ENCODE measurements at regions not wholly inside any gene's neighbourhood (a gene's known extent, or its start where the extent isn't known, plus 50 kb on each side); places are given as distances from the start of the nearest gene placed in this dataset.
"Not testable (repeated sequence)": the region's sequence is repeated elsewhere in the genome, so short reads cannot be mapped to it uniquely, and the experiment has no call there.

GRCh38 chr13:50267917-50268316 lies 252.7 kb downstream of the KCNRG start:
- DNase-seq = no peak

DNA sequence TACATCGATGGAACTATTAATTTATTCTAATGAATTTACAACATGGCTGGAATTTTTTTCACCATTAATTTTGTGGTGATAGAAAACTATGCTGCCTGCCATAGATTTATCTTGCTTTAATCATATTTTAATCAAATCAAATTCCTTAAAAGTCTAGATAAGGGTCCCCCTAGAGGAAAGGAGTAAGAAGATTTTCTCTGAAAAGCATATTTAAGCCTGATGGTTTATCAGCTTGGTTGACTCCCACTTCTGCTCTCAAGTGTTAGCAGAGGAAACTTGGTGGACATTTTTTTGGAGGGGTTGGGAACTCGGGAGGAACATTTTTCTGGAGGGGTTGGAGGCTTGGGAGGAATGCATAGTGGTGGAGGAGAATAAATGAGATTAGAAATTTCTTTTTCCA lies 253.3 kb downstream of the KCNRG start:
- DNase-seq = no peak

GRCh38 chr13:50274181-50274580 lies 258.9 kb downstream of the KCNRG start:
- DNase-seq = no peak

DNA sequence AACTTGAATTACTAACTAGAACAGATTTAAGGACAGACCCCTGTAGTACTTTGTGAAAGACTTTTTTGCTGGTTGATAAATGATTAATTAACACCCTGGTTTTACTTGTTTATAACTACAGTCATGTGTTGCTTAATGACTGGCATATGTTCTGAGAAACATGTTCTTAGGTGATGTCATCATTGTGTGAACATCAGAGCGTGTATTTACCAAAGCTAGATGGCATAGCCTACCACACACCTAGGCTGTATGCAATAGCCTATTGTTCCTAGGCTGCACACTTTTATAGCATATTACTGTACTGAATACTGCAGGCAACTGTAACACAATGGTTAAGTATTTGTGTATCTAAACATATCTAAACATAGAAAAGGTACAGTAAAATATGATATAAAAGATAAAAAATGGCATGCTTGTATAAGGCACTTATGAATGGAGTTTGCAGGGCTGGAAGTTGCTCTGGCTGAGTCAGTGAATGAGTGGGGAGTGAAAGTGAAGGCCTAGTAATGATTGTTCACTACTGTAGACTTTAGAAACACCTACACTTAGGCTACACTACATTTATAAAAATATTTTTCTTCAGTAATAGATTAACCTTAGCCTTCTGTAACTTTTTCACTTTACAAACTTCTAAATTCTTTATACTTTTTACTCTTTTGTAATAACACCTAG lies 260.3 kb downstream of the KCNRG start:
- no peak for DNase-seq

GRCh38 chr13:50276550-50276949 lies 261.3 kb downstream of the KCNRG start:
- DNase-seq = no peak

- no peak for DNase-seq
Measured at GRCh38 chr13:50277127-50277526, 261.9 kb downstream of the KCNRG start.

GRCh38 chr13:50277906-50278305 lies 262.7 kb downstream of the KCNRG start:
- DNase-seq = no peak

GRCh38 chr13:50280441-50280937 lies 265.2 kb downstream of the KCNRG start:
- DNase-seq = no peak

DNA sequence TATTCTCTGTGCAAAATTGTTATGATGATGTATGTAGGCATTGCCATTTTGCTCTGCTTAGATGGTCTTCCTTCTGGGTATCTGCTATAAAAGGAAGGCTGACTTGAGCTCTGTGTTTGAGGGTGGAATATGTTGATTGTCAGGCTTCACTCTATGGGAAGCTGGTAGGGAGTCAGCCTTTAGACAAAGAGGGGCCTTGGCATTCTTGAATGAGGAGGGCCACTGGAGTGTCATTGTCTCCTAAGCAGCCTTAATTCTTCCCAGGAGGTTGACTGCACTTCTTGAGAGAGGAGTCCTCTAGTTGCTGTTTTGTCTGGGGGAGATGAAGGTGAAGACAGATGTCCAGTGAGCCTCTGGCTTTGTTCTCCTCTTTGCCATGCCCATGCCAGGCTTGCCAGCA lies 266.8 kb downstream of the KCNRG start:
- DNase-seq = no peak

DNA sequence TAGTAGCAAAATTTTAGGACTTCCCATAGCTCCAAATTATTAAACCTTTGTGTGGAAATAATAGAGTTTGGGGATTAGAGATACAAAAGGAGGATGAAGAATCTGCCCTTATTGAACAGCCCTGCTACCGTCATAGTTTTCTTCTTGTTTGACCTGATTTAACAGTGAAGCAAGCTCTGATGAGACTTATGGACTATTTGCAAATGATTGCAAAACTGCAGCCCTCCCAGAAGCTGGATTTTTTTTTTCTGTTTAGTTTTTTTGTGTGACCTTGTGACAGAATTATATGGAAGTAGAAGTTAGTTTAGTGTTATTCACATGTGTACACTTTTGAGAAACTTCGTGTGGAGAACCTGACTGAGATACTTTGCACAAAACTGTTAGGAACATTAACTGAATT lies 267.8 kb downstream of the KCNRG start:
- no peak for DNase-seq

DNA sequence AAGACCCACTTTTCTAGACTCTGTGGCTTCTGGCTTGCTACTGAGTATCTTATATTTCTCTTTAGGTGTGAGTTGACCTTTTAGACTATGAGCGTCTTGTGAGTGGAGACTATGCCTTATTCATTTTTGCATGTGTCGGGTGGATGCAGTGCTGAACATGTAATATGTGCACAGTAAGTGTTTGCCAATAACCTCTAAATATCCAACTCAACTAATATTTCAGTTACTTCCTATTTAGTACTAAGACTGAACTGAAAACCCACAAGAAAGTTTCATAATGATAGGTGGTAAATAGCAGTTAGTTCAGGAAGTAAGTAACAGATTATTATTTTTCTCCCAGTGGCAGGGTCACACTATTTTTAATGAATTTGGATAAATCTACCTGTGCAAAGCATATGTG lies 269.3 kb downstream of the KCNRG start:
- no peak for DNase-seq

- DNase-seq = no peak
Measured at GRCh38 chr13:50285283-50285682, 270.0 kb downstream of the KCNRG start.

DNA sequence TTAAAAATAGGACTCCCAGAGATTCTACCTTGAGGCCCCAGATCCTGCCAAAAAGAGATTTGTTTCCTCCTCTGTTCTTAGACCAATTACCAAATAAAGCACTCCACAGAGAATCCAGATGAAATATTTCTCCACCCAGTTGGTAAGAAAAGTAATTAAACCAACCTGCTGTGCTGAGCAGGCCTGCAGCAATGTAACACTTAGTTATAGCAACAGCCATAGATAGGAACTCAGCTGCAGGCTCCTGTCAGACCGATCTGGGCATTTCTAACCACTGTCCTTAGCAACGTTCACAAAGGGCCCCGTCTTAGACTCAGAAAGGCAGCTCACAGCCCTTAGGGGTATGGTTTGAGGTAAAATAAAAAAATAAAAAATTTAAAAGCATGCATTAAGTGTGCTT lies 271.1 kb downstream of the KCNRG start:
- no peak for DNase-seq

DNA sequence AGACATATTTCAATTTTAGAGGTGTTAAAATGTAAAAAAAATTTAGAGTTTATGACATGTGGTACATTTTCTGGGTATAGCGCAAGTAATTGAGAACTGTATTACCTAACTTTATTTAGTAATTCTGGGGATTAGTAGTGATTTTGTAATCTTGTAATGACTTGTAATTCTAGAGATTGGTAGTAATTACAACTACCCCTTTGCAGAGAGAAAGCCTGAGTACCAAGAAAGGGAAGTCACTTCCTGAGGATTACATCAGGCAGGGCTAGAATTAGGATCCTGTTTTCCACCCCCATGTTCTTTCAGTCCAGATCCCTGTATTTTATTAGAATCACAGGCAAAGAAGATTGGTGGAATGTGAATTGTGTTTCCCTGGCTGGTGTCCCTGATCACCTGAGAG lies 274.9 kb downstream of the KCNRG start:
- no peak for DNase-seq

DNA sequence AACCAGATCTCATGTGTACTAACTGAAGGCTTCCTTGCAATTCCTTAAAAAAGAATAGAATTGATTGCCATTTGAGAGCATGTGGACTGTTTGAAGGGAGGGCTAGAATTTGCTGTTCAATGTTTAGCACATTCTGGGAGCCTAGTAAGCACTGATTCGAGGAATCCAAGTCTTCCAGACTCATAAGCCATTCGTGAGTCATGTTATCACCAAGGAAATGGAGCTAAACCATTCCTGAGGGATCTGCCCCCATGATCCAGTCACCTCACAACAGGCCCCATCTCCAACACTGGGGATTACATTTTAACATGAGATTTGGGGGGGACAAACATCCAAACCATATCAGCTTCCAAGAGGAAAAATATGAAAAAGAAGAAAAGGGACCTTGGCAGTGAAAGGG lies 276.4 kb downstream of the KCNRG start:
- no peak for DNase-seq

- DNase-seq = no peak
Measured at GRCh38 chr13:50292081-50292480, 276.8 kb downstream of the KCNRG start.

DNA sequence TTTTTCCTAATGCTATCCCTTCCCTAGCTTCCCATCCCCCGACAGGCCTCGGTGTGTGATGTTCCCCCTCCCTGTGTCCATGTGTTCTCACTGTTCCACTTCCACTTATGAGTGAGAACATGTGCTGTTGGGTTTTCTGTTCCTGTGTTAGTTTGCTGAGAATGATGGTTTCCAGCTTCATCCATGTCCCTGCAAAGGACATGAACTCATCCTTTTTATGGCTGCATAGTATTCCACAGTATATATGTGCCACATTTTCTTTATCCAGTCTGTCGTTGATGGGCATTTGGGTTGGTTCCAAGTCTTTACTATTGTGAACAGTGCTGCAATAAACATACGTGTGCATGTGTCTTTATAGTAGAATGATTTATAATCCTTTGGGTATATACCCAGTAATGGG lies 279.2 kb downstream of the KCNRG start:
- not testable (repeated sequence) for DNase-seq

GRCh38 chr13:50299546-50300249 lies 284.5 kb downstream of the KCNRG start:
- no peak for DNase-seq

DNA sequence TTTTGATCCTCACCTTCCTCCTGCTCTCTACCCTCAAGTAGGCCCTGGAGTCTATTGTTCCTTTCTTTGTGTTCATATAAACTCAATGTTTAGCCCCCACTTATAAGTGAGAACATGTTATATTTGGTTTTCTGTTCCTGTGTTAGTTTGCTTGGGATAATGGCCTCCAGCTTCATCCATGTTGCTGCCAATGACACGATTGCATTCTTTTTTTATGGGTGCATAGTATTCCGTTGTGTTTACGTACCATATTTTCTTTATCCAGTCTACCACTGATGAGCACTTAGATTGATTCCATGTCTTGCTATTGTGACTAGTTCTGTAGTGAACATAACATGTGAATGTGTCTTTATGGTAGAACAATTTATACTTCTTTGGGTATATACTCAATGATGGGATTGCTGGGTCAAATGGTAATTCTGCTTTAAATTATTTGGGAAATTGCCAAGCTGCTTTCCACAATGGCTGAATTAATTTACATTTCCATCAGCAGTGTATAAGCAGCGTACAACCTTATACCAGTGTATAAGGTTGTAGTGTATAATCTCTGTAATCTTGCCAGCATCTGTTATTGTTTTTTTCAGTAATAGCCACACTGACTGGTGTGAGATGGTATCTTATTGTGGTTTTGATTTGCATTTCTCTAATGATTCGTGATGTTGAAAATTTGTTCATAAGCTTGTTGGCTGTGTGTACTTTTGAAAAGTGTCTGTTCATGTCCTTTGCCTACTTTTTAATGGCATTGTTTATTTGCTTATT lies 288.9 kb downstream of the KCNRG start:
- no peak for DNase-seq

DNA sequence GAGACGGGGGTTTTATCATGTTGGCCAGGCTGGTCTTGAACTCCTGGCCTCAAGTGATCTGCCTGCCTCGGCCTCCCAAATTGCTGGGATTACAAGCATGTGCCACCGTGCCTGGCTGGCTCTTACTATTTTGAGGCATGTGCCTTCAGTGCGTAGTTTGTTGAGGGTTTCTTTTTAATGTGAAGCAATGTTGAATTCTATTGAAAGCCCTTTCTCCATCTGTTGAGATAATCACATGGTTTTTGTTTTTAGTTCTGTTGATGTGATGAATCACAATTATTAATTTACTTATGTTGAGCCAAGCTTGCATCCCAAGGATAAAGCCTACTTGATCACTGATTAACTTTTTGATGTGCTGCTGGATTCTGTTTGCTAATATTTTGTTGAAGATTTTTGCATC lies 290.9 kb downstream of the KCNRG start:
- DNase-seq = no peak

DNA sequence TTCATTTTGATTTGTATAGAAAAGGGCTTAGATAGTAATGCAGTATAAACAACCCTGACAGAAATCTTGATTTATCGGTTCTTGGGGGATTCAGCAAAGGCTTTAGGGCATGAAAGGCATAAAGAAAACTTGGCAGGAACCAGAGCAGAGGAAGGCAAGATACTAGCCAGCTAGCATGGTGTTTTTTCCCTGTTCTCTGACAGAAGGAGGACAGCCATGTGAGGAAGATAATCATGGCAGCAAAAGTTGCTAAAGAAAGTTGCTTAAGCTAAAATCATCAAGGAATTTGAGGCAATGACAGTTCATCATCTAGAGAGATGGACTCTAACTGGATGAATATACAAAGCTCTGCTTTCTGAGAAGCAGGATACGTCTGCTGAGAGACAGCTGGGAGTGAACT lies 294.1 kb downstream of the KCNRG start:
- DNase-seq = no peak

GRCh38 chr13:50309882-50310594 lies 294.8 kb downstream of the KCNRG start:
- no peak for DNase-seq
